Stimulated activated CD8-positive, alpha-beta memory T cell treated with anti-CD3 and anti-CD28 coated beads, Interleukin-7, amount 100 ng/mL, for 48 hours (primary cell): ENCODE measurements at regions not wholly inside any gene's neighbourhood (a gene's known extent, or its start where the extent isn't known, plus 50 kb on each side); places are given as distances from the start of the nearest gene placed in this dataset.

Experiments used
- DNase-seq, 2 donors: peaks; one replicate each; pipeline ENCODE4 v3.0.0-alpha.2; 2020; ENCODE audit warnings: low read depth in 1 of 2; ENCODE audit errors: extremely low read depth in 1 of 2

DNA sequence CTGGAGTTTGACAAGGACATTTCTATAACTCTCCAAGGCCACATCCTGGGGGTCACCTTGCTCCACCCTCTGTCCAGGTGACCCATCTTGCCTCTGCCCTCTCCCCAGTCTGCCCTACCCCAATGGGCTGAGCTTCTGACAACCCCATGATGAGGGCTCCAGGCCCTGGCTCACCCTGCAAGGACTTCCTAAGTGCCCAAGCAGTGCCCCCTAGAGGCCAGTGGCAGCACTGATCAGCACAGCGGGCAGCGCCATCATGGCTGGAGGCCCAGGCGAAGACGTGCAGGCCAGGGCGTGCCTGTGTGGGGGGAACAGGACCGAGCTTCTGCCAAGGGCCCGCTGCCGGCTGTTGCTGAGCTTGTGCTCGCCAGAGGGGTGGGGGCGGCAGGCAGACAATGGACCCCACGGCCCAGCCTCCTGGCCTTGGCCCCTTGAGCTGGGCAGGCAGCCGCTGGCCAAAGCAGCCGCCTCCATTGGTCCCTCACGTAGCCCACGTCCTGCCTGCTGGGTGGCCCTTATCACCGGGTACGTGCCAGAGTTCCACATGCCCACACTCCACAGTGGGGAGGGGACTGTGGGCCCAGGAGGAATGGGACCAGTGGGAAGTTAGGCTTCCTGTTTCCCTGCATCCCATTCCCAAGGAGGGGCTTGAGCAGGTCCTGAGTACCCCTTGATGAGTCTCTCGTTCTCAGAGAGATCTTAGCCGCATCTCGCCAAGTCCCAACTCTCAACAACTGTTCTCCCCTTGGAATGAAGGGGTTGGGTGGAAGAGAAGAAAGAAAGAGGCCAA is 64.3 kb downstream of the MRPL14 start:
- DNase-seq, result no peak

DNA sequence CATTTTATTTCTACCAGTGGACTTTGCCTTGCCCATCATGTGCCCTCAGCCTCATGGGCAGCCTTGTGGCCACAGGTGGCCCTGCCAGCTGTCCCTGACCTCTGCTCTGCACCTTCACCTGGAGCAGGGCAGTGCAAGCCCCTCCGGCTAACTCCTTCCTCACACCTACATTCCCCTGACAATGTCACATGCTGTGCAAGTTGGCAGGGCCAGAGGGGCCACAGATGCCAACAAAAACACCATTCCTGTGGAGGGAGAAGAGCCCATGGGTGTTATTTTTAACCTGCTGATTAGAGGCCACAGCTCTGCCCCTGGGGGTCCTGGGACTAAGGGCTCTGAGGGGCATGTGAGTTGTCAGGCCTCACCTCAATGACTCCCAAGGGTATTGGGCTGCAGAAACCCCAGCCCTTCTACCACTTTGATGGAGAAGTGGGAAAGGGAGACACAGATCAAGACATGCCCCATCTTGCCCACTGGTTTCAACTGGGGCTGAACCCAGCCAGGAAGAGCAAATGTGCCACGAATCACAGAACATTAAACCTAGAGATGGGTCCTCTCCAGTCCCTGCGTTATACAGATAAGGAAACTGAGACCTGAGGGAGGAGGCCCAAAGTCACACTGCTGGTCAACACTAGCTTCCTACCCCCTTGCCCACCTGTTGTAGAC is 65.0 kb downstream of the MRPL14 start:
- DNase-seq, result no peak

- DNase-seq, result no peak
Observed at GRCh38 chr6:44061375-44062104, 65.7 kb downstream of the MRPL14 start.

GRCh38 chr6:44060612-44061374 is 66.5 kb downstream of the MRPL14 start:
- no peak for DNase-seq

DNA sequence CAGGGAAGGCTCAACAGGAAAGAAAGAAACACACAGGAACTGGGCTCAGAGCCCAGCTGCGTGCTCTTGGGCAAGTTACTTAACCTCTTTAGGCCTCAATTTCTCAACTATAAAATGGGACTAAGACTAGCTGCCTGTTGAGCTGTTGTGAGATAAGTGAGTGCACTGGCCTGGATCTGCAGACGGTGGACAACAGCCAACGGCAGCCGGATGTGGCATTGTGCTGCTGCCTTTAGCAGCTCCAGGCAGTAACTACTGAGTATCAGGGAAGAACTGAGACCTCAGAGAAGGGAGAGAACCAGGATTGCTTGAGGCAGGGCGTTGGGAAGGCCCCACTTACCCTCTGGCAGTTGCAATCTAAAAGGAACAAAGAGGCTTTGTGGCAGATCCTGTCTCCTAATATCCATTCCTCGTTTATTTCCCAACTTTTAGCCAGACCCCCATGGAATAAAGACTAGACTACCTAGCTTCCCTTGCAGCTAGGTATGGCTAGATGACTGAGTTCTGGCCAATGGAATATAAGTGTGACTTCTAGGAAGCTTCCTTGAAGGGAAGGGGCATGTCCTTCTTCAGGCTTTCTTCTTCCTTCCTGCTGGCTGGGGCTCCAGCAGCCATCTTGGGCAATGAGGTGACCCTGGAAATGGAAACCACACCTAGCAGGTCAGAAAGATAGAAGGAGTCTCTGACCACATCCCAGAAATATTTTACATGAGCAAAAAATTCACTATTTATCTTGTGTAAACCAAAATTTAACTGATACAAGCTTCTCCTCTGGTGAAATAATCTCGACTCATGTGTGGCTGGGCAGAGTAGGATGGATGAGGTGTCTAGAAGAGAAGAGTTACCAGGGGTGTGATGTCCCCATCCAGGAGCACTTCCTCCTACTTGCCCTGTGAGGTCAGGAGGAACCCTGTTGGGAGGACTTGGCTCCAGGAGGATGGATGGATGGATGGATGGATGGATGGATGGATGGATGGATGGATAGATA is 67.6 kb downstream of the MRPL14 start:
- DNase-seq, result no peak

DNA sequence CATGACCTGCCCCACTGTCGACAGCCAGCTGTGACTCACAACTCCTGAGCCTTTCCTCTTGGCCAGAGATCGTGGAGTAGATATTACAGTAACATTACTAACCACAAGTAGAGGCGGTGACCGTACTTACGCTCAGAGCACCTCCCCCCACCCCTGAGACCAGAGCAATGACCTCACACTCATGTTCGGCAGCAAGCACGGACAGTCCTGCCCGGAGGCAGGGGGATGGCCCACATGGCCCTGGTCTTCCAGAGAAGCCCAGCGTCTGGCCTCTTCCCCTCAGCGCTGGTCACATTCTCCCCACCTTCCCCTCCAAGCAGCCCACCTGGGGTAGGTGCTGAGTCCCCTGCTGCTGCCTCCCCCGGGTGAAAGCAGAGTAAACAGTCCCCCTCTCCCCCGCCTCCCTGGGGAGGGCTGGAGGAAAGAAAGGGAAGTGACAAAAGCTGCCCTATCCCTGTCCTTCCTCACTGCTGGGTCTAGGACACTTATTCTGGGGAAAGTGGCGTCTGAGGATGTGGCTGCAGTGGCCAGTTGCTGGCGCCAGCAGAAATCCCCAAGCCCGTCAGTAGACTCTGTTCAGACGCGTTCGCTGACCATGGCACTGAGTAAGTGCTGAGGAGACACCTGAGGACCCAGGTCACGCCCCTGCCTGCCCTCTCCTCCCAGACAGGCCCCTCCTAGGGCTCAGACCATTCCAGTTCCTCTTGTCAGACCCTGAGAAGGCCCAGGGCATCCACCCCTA is 68.5 kb downstream of the MRPL14 start:
- DNase-seq, result no peak

DNA sequence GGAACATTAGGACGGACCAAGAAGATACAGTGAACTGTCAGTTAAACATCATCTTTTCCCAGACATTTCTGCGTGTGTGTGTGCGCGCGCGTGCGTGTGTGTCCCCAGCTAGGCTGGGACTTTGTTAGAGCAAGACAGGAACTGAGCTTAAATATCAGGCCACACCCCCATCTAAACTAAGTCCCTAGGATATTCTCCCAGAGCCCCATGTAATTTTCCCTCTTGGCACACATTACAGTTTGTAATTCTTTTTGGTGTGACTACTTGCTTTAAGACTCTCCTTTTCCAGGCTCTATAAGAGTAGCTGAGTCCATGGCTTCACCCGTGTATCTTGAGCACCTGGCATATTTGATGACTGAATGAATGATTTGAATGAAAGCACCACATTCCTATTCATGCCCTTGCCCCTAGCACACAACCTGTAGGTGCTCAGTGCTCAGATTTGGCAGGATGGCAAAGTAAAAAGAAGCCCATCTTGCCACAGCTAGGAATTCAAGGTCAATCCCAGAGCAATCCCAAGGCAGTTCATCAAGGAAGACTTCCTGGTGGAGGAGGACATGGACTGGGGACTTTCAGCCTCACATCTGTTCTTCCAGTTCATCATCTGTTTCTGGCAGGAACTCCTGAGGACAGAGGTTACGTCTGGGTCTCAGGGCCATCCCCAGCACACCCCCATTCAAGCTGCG is 69.2 kb downstream of the MRPL14 start:
- no peak for DNase-seq

DNA sequence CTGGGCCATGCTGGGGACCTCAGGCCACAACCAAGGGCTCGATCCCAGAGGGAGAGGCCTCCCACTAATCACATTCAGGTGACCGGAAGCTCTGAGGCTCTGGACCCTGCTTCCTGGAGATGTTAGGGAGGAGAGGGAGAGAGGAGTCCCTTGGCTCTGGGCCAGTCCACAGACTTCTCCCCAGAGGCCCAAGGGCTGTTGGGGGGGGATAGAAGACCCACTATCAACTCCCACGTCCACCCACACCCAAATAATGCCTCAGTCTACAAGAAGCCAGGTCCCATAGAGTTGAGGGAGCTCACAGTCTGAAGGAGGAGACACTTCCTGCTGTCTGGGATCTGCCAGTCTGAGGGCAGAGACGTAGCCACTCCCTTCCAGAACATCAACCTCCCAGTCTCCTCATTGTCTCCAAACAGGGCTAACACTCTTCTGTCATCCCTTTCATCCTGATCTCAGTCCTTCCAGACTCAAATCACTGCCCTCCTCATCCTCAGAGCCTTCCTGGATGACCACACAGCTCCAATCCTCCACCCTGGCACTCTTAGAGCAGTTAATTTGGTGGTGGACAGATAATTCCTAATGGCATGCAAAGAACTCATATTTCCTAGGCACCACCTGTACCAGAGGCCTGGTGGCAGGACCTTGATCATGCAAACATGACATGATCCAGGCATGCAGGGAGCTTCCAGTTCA is 69.9 kb downstream of the MRPL14 start:
- DNase-seq, result no peak

GRCh38 chr6:44056392-44057237 is 70.6 kb downstream of the MRPL14 start:
- no peak for DNase-seq

DNA sequence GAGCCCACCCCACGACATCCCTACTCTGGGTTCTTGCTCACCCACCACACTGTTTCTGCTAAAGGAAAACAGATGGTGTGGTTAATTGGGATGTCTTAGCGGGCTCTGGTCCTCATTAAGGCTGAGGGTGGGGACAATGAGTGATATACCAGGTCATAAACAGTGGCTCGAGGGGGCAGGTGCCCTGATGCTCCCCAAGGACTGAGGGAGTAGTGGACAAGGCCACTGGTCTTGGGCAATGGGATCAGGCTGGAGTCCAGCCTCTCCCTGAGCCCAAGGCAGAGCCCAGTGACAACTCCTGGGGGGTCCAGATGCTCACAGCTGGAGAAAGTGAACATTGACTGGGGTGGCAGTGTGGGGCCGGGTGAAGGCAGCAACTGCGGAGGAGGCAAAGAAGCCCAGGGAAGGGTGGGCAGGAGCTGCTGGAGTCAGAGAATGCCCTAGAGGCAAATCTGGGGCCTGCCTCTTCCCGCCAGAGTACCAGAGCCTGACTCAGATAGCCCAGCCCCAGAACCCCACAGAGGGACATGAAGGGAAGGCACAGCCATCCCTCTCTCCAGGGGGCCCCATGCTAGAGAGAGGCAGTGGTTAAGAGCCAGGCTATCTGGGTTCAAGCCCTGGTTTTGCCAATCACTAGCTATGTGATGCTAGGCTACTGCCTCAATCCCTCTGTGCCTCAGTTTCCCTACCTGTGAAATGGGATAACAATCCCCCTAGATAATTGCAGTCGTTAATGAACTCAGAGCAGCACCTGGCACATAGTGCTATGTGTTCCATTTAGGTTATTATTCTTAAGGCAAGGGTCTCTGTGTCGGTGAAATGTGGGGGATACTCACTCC is 72.3 kb downstream of the MRPL14 start:
- DNase-seq, result no peak

DNA sequence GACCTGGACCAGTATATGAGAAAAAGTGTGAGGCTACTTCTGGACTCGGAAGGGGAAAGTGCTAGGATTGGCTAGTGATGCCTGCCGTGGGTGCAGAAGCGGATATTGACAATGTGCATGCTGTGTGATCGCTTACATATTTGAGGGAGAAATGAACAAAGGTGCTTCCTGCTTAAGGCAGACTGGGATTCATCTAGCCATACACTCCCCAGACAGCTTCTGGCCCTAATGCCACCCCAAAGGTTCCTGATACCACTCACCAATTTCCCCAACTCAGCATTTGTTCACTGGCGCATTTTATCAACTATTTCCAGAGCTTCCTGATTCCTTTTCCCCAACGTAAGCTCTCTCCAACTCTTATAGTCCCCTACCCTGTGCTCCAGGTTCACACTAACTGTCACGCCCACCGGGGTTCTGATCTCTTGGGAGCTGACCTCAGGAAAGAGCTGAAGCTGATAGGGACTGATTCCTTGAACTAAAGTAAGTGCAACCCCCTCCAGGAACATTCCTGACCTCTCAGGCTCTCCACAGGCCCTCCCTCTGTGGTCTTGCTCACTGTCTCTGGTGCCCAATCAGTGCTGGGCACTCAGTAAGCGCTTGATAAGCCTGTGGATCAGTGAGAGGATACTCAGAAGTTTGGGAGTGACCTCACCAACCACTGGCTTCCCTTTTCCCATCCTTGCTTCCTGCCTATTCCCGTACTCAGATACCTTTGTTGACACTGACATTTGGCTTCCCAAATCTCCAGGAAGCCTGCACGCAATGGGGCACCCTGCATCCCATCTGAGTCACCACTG is 73.3 kb downstream of the MRPL14 start:
- no peak for DNase-seq

- DNase-seq, result no peak
Observed at GRCh38 chr6:44053106-44053756, 74.0 kb downstream of the MRPL14 start.

DNA sequence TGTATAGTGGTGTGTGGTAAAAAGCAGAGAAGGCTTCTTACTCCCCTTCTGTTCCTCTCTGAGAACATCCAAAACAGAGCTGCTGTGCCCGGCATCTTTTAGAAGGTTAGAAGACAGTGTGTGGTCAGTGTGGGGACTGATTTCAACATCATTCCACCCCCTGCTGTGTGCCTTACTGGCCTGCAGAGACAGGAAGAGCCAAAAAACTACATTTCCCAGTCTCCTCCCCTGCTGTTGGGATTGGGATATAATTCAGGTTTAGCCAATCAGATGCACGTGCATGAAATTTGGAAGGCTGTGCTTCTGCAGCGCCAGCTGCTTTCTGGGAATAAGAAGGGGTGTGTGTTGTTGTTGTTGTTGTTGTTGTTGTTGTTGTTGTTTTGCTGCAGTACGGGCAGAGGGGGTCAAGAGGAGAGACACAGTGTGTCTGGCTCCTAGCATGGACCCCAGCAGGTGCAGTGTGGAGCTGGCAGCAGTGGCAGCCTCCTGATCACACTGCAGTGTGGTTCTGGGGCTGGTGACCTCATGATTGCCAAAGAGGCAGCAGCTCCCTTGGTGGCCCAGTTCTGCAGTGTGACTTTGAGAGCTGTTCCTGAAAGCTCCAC is 74.7 kb downstream of the MRPL14 start:
- no peak for DNase-seq

GRCh38 chr6:44051515-44051914 is 75.7 kb downstream of the MRPL14 start:
- no peak for DNase-seq
